ENCODE measurements at regions not wholly inside any gene's neighbourhood (a gene's known extent, or its start where the extent isn't known, plus 50 kb on each side); places are given as distances from the start of the nearest gene placed in this dataset.

DNA sequence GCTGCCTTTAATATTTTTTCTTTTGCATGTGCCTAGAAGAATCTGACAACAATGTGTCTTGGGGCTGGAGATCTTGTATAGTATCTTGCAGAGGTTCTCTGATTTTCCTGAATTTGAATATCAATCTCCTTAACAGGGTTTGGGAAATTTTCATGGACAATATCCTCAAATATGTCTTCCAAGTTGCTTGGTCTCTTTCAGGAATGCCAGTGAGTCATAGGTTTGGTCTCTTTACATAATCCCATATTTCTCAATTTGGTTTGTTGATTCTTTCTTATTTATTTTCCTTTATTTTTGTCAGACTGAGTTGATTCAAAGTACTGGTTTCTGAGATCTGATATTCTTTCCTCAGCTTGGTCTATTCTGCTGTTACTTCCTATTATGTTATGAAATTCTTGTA, 208.7 kb upstream of the GLI3 start:
- DNase-seq (ENCODE audit: low spot score): no peak

DNA sequence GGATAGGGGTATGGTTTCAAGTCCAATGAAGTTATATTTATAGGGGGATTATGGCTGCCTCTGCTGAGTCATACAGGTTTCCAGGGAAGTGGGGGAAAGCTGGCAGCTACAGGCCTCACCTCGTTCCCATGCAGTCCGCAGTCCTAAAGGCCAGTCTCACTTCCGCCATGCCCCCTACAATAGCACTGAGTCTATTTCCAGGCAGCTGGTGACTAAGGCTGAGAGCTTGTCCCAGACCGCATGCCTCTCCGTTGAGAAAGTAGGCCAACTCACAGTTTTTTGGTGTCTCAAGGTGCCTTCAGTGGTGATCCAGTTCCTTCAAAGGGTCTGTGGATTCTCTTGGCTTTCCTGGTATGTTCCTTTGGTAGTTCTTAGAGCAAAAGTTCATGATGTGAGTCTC, 203.9 kb upstream of the GLI3 start:
- DNase-seq (ENCODE audit: low spot score): no peak

DNA sequence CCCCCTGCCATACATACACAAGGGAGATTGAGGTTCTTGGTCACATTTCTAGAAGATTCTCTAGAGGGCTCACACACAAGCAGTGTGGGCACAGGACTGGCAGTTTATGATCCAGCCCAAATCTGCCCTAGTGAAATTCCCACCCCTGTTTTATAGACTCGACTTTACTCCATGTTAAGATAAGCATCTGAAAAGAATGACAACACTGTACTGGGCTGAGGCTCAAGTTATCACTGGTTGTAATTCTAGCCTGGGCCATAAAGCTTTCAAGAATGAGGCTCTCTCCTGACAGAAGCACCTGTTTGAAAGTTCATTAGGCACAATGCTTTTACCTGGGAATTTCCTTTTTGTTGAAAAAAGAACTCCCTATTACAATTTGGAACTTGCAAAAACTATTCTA, 195.6 kb upstream of the GLI3 start:
- DNase-seq (ENCODE audit: low spot score): no peak

DNA sequence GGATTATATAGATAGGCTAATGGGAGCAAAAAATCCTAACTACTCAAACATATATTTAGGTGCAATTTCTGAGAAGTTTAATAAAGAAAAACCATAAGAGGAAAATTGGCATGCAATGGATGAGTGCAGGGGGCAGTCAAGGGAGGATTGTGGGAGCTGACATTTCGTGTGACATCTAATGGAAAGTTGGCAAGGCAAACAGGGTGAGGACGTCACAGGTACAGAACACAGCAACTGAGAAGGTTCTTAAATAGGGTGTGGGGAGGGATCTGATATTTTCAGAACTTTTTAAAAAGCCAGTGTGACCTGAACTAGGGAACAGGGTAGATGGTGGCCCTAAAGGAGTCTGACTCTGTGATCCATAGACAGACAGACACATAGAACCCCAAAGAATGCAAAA, 194.9 kb upstream of the GLI3 start:
- no peak for DNase-seq (ENCODE audit: low spot score)

DNA sequence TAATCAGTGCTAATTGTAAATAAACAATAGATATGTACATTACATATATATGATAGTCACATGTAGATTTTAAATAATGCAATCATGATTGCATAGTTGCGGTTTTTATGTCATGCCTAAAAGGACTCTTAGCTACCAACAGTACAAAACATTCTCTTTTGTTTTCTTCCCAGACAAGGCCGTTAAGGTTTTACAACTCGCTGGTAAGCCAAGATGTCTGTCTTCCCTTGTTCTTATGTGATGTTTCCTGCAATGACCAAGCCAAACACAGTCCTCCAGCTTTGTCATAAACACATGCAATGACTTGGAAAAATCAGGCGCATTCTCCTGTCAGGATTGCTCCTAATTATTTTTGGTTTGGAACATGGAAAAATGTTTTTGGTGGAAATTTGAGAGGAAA, 192.3 kb upstream of the GLI3 start:
- no peak for DNase-seq (ENCODE audit: low spot score)

DNA sequence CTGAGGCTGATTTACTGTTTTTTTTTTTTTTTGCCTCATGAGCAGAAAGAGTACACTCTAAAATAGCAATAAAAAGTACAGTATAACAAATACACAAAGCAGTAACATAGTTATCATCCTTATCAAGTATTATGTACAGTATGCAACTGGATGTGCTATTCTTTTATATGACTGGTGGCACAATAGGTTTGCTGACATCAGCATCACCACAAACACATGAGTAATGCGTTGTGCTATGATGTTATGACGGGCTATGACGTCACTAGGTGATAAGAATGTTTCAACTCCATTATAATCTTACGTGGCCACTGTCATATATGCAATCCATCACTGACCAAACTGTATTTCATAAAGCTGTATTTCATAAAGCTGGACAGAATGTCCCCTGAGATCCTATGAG, 189.2 kb upstream of the GLI3 start:
- DNase-seq (ENCODE audit: low spot score): no peak

DNA sequence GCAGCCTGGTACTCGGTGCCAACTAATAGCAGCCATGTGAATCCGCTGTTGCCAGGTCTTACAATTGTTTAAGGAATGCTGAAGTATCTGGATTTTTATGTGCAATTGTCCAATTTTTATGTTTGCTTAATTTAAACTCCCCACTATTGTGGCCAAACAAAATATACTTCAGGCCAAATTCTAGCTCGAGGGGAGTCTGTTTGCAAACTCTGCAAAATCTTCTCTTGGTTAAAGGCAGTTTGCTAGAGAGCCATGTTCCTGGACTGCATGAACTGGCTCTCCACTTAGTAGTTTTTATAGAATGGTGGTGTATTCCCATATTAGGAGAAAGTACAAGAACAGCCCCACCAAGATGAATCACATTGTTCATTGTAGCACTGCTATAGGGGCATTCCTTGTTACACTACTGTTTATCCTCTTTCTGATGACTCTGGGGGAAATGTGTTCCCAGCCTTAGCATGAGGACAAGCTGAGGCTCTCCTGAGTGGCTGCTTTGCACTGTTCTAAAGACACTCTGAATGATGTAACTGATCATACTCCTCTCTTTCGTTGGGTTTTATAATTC, 178.0 kb upstream of the GLI3 start:
- DNase-seq (ENCODE audit: low spot score): no peak

DNA sequence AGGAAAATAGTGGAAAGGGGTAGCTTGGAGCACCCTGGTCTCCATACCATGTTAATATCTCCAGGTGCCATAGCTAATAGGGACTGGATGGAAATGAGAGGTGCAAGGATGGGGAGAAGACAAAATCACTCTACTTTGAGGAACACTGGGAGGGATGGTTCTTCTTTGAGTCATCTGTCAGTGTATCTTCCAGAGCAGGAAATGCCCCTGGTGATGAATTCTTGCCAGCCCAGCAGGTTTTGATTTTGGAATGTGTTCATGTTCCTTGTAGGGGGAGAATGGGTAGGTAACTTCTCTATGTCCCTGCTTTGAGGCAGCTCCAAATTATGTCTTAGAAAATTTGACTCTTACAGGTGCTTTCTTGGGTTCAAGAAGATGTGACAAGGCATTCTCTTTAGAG, 177.0 kb upstream of the GLI3 start:
- no peak for DNase-seq (ENCODE audit: low spot score)

DNA sequence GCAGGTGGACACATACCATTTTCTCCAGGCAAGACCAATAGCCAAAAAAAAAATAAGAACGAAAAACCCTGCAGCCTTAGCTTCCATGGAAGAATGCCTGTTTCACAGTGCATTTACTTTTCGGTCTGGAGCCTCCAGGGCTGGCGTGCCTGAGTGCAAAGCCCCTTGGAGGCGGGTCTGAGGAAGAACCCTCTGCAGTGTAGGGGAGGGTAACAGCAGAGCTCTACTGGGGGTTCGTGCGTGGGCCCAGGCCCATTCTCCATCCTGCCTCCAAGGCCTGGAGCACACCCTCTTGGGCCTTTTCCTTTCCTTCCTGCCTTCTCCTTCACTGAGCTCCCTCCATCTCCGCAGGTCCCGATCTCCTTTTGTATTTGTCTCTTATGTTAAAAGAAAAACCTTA, 172.3 kb upstream of the GLI3 start:
- no peak for DNase-seq (ENCODE audit: low spot score)

DNA sequence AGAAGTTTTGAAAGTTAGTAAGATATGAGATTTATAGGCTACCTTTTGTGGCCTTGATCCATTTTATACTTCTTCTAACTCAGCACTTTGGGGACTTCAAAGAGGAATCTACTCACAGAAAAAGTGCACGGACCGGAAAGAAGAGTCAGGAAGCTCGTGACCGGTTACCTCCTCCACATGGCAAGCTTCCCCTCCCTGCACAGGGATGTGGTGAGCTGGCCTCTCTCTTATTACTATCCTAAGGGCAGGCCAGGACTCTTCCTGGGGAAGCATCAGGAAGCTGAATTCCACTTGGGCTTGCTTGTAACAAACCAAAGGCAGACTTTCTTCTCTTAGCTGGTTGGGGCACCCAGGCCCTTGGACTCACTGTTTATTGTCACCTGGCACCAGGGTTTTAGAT, 170.8 kb upstream of the GLI3 start:
- no peak for DNase-seq (ENCODE audit: low spot score)

DNA sequence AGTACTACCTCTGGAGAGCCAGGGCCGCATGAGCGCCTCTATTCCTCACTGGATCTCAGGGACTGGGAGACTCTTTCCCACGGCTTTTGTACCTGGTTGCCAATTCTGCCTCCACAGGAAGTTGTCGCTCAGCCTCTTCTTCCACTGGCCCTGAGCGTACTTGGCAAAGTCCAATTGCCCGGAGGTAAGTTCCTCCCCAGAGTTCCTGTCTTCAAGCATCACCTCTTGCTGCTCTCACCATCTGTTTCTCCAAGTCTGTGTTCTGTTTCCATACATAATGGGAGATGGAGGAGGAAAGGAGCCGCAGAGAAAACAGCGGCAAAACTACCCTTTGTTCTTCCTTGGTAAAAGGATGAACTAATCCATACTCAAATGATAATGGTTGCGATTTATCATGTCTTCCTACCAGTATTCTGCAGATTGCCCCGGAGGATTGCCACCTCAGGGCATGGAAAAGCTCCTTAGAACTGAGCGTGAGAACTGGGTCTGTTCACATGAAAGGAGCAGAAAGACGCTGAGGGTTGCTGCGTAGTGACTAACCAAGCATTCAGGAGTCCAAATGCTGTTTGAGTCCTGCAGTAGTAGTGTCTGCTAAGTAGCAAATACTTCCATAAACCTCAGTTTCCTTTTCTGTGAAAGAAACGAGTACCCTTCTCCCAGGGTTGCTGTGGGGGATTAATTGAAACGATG, 170.2 kb upstream of the GLI3 start:
- no peak for DNase-seq (ENCODE audit: low spot score)

DNA sequence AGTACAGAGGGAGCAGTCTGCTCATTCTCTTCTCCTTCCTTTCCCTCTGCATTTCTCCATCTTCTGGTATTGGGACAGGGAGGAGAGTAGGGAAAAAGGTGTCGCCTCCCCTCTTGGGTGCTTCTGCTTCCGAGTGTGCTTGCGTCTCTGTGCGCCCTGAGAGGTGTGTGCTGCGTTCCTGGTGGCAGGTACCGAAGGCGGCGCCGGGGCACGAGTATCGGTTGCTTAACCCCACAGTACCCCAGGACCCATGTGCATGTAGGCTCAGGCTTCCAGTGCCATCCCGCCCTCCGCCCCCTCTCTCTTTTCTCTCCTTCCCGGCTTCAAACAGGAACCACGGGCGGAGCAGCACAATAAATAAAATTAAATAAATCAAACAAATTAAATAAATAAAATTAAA, 169.3 kb upstream of the GLI3 start:
- DNase-seq (ENCODE audit: low spot score): no peak

DNA sequence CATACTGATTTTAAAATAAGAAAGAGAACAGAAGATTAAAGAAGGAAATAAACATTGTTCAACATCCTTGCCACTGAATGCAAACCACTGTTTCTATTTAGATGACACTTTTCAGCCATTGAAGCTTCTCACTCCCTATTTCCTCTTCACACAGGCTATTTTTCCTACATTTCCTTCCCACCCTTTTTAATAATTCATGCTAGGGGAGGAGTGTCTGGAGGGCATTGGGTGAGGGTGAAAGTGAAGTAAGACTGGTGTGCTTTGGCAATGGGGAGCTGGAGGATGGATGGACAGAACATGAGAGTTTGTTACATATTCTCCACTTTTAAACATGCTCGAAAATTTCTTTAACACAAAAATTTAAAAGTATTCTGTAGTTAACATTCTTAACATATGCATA, 168.8 kb upstream of the GLI3 start:
- DNase-seq (ENCODE audit: low spot score): no peak

DNA sequence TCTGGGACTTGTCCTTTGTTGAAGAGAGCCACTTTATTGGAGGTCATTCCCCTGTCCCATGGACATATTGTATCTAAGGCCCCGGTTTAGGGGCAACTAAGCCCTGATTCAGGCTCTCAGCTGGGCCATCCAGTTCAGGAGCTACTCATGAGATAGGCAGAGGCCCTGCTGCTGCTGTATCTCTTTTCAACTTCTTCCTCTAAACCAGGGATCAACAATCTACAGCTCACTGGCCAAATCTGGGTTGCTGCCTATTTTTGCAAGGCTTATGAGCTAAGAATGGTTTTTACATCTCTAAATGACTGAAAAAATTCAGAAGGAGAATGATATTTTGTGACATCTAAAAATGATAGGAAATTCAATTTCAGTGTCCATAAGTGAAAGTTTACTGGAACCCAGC, 166.8 kb upstream of the GLI3 start:
- no peak for DNase-seq (ENCODE audit: low spot score)

DNA sequence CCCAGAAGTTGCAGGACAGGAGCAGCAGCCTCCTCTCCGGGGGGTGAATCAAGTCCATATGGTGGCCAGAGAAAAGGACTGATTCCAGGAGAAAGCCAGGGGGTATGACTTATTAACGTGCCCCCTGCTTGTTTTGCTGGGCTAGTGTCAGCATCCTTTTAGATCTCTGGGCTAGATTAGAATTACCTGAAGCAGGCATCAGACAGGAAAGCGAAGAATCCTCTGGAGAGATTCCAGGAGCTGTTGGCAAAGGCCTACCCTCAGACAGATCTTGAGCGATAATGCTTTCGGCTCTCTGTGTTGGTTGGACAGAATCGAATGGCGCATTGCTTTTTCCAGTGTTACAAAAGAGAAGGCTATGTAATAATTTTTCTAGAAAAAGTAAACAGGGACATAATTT, 164.0 kb upstream of the GLI3 start:
- no peak for DNase-seq (ENCODE audit: low spot score)

DNA sequence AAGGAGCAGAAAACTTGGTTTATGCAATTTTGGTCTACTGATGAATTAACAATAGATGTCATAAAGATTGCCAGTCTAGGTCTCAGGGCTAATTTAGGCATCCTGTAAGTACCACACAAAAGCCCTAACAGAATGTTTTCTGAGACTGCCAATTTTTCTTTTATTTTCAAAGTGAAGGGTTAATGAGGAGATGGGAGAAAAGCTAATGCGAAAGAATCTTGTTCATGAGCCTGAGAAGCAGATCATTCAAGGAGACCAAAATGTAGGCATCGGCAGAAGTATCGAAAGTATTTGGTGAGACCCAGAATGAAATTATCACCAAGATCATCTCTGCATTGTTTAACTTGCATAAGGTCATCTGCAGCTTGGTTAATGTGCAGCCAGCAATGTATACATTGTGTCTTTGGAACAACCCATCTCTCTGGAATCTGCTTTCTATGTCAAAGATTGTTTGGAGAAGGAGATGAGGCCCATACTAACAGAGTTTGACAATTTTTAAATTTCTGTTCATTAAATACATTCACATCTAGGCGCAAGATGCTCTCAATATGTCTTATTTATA, 163.3 kb upstream of the GLI3 start:
- DNase-seq (ENCODE audit: low spot score): no peak

DNA sequence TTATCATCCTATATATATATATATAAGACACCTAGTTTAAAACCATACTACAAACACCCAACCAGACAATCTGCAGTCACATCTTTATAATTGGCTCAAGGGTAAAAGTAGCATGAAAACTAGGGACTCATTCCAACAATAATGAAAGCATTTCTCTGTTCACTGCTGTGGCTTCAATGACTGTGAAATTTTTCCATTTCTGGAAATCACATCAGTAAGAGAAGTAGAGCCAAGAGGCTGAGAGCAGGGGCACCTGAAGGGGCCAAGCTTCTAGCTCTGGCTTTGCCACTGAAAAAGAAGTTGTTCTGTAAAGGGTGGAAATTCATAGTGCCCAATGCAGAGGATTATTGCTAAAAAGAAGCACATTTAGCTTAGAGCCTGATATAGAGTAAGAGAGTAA, 158.6 kb upstream of the GLI3 start:
- DNase-seq (ENCODE audit: low spot score): no peak

DNA sequence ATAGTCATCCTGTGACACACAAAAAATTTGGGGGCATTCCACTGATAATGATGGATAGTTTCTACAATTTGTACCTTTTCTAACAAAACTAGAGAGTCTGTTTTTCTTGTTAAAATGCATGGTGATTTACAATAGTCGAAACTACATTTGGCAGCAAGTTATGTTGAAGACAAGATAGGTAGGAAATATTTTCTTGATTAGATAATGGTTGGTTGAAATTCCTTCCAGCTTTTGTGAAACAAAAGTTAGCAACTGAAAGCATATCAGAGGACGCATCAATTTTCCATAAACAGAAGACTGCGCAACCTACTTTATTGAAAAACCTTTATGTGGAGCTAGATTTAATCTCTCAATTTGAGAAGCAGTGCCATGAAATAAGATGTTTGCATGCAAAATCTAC, 155.8 kb upstream of the GLI3 start:
- no peak for DNase-seq (ENCODE audit: low spot score)

DNA sequence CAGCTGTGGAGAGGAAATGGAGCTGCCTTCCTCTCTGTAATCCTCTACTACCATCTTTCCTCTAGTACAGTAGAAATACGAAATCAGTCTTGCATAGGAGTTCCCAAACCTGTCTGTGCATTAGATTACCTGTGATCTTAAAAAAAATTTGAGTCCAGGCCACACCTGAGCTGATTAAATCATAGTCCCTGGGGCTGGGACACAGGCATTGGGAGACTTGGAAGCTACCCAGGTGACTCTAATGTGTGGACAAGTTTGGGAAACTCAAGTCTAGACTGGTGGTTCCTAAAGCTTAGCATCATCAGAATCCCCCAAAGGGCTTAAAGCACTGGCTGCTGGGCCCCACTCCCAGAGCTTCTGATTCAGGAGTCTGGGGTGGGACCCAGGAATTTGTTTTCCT, 152.7 kb upstream of the GLI3 start:
- DNase-seq (ENCODE audit: low spot score): no peak

DNA sequence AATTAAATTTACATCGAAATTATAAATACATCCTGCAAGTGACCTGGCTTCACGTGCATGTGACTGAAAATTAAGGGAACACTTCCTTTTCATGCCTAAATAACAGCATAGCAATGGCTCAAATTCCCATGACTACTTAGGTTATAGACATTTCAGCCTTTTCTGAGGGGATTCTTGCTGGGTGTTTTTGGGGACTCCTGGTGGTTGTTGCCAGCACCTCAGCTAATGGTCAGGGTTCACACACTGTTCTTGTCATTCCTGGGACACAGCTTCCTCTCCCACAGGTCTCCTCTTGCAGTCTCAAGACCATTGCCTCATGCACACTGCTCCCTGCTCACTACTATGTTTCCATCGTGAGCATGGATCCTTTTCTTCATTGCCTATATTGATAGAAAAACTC, 148.9 kb upstream of the GLI3 start:
- DNase-seq (ENCODE audit: low spot score): no peak

DNA sequence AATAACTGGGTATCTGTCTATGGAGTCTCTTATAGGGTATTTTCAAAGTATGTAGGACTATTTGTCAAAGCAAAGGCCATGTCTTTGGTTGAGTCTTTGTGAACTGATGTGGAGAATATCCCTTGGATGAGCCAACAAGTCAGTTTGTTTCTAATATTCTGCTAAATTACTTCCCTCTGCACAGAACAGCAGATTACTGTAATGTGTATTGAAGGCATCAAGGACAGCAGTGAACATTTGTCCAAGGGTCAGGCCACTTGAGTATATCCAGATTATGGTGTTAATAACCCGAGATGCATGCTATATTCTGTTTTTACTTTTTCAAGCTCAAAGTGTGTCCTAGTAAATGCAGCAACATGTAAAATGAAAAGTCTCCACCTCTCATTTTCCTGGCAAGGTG, 144.2 kb upstream of the GLI3 start:
- no peak for DNase-seq (ENCODE audit: low spot score)

DNA sequence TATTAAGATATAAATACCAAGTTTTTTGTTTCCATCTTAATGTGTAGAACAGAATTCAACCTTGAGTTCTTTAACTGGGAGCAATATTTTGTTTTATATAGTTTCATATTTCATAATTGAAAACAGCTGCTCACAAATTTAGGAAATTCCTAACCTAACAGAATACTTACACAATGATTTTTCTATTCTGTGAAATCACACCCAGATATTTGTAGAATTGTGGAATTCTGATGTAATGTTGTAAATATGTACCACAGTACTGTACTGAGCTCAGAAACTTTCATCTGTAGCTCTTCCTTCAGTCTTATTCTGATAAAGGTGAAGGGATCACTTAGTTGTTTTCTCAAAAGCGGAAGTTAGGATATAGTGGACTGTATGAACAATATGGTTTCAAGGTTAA, 143.4 kb upstream of the GLI3 start:
- no peak for DNase-seq (ENCODE audit: low spot score)

DNA sequence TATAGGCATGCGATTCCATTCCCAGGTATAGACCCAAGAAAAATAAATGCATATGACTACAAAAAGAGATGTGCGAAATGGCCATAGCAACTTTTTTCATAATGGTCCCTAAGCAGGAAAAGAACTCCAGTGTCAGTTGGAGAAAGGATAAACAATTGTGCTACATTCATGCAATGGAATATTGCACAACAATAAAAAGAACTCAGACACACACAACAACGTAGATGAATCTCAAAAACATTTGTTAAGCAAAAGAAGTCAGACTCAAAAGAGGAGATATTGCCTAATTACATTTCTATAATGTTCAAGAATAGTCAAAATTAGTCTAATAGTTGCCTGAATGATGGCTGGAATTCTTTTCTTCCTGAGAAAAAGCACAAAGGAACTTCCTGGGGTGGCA, 141.1 kb upstream of the GLI3 start:
- DNase-seq (ENCODE audit: low spot score): no peak

DNA sequence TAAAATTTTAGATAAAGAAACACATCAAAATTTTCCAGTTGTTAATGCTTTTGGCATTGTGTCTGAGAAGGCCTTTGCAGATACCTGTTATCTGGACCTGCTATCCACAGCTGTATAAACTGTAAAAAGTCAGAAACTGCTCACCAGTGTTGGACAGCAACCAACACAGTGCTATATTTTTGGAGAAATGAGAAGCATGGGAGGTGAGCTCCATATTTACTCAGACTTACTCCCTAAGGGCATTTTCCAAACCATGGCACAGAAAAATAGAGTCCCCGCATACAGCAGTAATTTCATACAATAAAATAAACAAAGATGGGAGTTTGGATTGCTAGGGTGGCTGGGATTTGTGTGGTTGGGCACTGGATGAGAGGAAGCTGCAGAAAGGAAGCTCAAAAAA, 136.3 kb upstream of the GLI3 start:
- DNase-seq (ENCODE audit: low spot score): no peak

Measured in SW480 (cell line).